ENCODE measurements at regions not wholly inside any gene's neighbourhood (a gene's known extent, or its start where the extent isn't known, plus 50 kb on each side); places are given as distances from the start of the nearest gene placed in this dataset.

DNA sequence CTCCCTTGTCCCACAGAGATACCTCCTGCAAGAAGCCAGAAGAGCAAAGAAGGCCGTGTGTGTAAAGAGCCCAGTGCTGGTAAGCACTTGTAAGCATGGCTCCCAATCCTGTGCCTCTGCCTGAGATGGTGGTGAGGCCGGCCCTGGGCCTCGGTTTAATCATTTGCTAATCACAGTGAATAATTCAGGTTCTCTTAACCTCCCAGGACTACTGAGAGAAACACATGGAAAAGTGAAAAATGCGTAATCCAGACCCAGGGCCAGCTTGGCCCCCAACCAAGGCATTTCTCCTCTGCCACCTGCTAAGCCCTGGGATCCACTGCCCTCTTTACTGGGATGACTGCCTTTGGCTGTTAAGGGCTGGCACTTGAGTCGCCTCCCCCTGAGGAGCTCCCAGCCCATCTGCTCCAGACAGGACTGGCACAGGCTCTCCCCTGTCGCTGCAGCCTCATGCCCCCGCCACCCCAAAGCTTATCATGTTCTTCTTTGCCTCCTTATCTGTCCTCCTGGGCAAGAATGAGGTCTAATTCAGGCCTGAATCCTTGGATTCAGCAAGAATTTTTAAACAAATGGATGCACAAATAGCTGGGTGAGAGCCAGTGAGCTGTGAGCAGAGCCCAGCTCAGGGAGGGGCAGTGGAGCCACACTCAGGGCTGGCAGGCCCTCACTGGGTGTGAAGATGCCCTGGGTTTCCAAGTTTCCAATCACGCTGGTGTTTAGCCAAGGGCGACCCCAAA is 193.9 kb upstream of the HS6ST1 start:
- Histone ChIP-seq H3K36me3 (ENCODE audit: control insufficient read depth, insufficient read depth, low read length) (no peaks in the 10 kb centered on the region), H3K9ac (ENCODE audit: insufficient read depth in 1 of 2, low read depth in 2 of 2, low read length in 2 of 2) (no peak overlapping the region), H3K9me1 (ENCODE audit: control insufficient read depth, insufficient read depth, low read length) (no peaks in the 10 kb centered on the region), H3K4me2 (ENCODE audit: insufficient read depth, low read length) (no peak overlapping the region), H3K4me3 (no peak overlapping the region), H2AFZ (ENCODE audit: low read depth, low read length) (no peak overlapping the region), H3K9me3 (replicated peaks; ENCODE audit: control insufficient read depth, insufficient read depth, low read depth, low read length) (no peaks in the 10 kb centered on the region), H3K27me3 (ENCODE audit: control insufficient read depth in 2 of 2, insufficient read depth in 2 of 2, low read length in 2 of 2) (peaks cover 12 to 28% of the 10 kb centered on the region in 2 experiments; a peak in 4 of 5 replicates), H3K27ac (ENCODE audit: extremely low read depth, low read depth, low read length) (no peak overlapping the region), H3K79me2 (ENCODE audit: control insufficient read depth, insufficient read depth, low read length) (no peaks in the 10 kb centered on the region), H3K4me1 (replicated peaks in 1 of 2; ENCODE audit: control insufficient read depth in 2 of 2, insufficient read depth in 2 of 2, low read length in 2 of 2) (no peaks in the 10 kb centered on the region), H4K20me1 (replicated peaks; ENCODE audit: control insufficient read depth, insufficient read depth, low read length) (no peaks in the 10 kb centered on the region)
- intact Hi-C loops (cut with micrococcal nuclease) (no loop called here), in situ Hi-C loops (cut with MboI) (no loop called here)
- FAIRE-seq: no peak
- 2% methylated on average over 7 of the region's 9 CpGs for WGBS (ENCODE audit: insufficient coverage, low coverage, missing lambda C conversion rate)
- no TSS peak for BruUV-seq (replicated peaks)
- ATAC-seq: no peak
- ChIA-PET POLR2A (interaction anchor here (0.6 kb wide), 1 partner anchor 158 kb away, joined by 3 read pairs; no protein-coding TSS in a partner anchor), CTCF (ENCODE audit: low intra/inter-chr PET ratio) (no interaction called here)
- no peak for DNase-seq (ENCODE audit: extremely low read depth in 1 of 4, low spot score in 3 of 4)
- TF ChIP-seq, protein P1, sequence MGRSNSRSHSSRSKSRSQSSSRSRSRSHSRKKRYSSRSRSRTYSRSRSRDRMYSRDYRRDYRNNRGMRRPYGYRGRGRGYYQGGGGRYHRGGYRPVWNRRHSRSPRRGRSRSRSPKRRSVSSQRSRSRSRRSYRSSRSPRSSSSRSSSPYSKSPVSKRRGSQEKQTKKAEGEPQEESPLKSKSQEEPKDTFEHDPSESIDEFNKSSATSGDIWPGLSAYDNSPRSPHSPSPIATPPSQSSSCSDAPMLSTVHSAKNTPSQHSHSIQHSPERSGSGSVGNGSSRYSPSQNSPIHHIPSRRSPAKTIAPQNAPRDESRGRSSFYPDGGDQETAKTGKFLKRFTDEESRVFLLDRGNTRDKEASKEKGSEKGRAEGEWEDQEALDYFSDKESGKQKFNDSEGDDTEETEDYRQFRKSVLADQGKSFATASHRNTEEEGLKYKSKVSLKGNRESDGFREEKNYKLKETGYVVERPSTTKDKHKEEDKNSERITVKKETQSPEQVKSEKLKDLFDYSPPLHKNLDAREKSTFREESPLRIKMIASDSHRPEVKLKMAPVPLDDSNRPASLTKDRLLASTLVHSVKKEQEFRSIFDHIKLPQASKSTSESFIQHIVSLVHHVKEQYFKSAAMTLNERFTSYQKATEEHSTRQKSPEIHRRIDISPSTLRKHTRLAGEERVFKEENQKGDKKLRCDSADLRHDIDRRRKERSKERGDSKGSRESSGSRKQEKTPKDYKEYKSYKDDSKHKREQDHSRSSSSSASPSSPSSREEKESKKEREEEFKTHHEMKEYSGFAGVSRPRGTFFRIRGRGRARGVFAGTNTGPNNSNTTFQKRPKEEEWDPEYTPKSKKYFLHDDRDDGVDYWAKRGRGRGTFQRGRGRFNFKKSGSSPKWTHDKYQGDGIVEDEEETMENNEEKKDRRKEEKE (IDR thresholded peaks at IDR 0.05; ENCODE audit: borderline replicate concordance in 1 of 2, control insufficient read depth in 1 of 2, low read depth in 2 of 2, low read length in 1 of 2): no peak
- TF ChIP-seq ZBTB1 (CRISPR knock-in tag; IDR thresholded peaks at IDR 0.05; ENCODE audit: borderline replicate concordance, low read depth) (no peak), ZNF696 (CRISPR knock-in tag; conservative IDR thresholded peaks at IDR 0.05) (no peak), THRB (CRISPR knock-in tag; conservative IDR thresholded peaks at IDR 0.05) (no peak), CBFA2T2 (conservative IDR thresholded peaks at IDR 0.05) (no peak), RBBP5 (IDR thresholded peaks at IDR 0.05; ENCODE audit: borderline replicate concordance, insufficient read depth, low read length, poor library complexity, severe bottlenecking) (no peak), SIN3A (IDR thresholded peaks at IDR 0.05; ENCODE audit: borderline replicate concordance in 2 of 2, control insufficient read depth in 1 of 2, low read depth in 2 of 2, low read length in 2 of 2) (no peak), ZNF57 (CRISPR knock-in tag; IDR thresholded peaks at IDR 0.05) (no peak), CBX2 (IDR thresholded peaks at IDR 0.05; ENCODE audit: insufficient read depth, low read length, poor library complexity, severe bottlenecking) (no peak)
- TF ChIP-seq, protein P2, sequence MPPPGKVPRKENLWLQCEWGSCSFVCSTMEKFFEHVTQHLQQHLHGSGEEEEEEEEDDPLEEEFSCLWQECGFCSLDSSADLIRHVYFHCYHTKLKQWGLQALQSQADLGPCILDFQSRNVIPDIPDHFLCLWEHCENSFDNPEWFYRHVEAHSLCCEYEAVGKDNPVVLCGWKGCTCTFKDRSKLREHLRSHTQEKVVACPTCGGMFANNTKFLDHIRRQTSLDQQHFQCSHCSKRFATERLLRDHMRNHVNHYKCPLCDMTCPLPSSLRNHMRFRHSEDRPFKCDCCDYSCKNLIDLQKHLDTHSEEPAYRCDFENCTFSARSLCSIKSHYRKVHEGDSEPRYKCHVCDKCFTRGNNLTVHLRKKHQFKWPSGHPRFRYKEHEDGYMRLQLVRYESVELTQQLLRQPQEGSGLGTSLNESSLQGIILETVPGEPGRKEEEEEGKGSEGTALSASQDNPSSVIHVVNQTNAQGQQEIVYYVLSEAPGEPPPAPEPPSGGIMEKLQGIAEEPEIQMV (tag; conservative IDR thresholded peaks at IDR 0.05; ENCODE audit: low read depth): no peak
- TF ChIP-seq, protein P3, sequence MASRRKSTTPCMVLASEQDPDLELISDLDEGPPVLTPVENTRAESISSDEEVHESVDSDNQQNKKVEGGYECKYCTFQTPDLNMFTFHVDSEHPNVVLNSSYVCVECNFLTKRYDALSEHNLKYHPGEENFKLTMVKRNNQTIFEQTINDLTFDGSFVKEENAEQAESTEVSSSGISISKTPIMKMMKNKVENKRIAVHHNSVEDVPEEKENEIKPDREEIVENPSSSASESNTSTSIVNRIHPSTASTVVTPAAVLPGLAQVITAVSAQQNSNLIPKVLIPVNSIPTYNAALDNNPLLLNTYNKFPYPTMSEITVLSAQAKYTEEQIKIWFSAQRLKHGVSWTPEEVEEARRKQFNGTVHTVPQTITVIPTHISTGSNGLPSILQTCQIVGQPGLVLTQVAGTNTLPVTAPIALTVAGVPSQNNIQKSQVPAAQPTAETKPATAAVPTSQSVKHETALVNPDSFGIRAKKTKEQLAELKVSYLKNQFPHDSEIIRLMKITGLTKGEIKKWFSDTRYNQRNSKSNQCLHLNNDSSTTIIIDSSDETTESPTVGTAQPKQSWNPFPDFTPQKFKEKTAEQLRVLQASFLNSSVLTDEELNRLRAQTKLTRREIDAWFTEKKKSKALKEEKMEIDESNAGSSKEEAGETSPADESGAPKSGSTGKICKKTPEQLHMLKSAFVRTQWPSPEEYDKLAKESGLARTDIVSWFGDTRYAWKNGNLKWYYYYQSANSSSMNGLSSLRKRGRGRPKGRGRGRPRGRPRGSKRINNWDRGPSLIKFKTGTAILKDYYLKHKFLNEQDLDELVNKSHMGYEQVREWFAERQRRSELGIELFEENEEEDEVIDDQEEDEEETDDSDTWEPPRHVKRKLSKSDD (conservative IDR thresholded peaks at IDR 0.05; ENCODE audit: low read length): no peak
